Epithelial cell of esophagus (primary cell): ENCODE measurements at regions not wholly inside any gene's neighbourhood (a gene's known extent, or its start where the extent isn't known, plus 50 kb on each side); places are given as distances from the start of the nearest gene placed in this dataset.
A peak's percentile ranks its signal among the peaks of the same experiment; 100 is the strongest.

ENCODE experiments used
- DNase-seq: peaks from one replicate; pipeline ENCODE4 v3.0.0; 2010; ENCODE audit warnings: low read depth
- H3K4me3 ChIP-seq: 2 replicates; pipeline ENCODE4 v1.5.1; 2011; ENCODE audit warnings: mild to moderate bottlenecking, low read length, control low read depth
- CTCF ChIP-seq: IDR thresholded peaks from 2 replicates; pipeline ENCODE4 v1.5.1; 2011; ENCODE audit warnings: low read depth, mild to moderate bottlenecking, low read length, control low read depth, inconsistent platforms; ENCODE audit not compliant: insufficient read depth; ENCODE audit errors: missing control alignments

GRCh38 chr12:91422127-91422526 lies 239.5 kb upstream of the DCN start:
- H3K4me3 ChIP-seq, result no peak overlapping the region
- DNase-seq, result no peak
- TF ChIP-seq CTCF, result no peak

GRCh38 chr12:91419809-91420208 lies 237.2 kb upstream of the DCN start:
- no peak for DNase-seq
- no peak for TF ChIP-seq CTCF
- H3K4me3 ChIP-seq, result no peak overlapping the region

GRCh38 chr12:91418221-91419090 lies 235.8 kb upstream of the DCN start:
- DNase-seq, result no peak
- H3K4me3 ChIP-seq, result no peak overlapping the region
- no peak for TF ChIP-seq CTCF

- no peak for TF ChIP-seq CTCF
- no peak overlapping the region for H3K4me3 ChIP-seq
- peak; percentile 13 for DNase-seq
These were observed 235.0 kb upstream of the DCN start for GRCh38 chr12:91417650-91418049.

- no peak for TF ChIP-seq CTCF
- no peak for DNase-seq
- no peak overlapping the region for H3K4me3 ChIP-seq
These were observed 232.0 kb upstream of the DCN start for GRCh38 chr12:91414636-91415035.

GRCh38 chr12:91413581-91414546 lies 231.2 kb upstream of the DCN start:
- H3K4me3 ChIP-seq, result no peak overlapping the region
- DNase-seq, result peak; percentile 93
- TF ChIP-seq CTCF, result no peak
